ENCODE measurements at regions not wholly inside any gene's neighbourhood (a gene's known extent, or its start where the extent isn't known, plus 50 kb on each side); places are given as distances from the start of the nearest gene placed in this dataset.

- H3K9me3 ChIP-seq, result no peaks in the 10 kb centered on the region
- TF ChIP-seq CTCF (IDR thresholded peaks at IDR 0.05), result no peak
- no peaks in the 10 kb centered on the region for H3K27me3 ChIP-seq (replicated peaks; ENCODE audit: insufficient read depth)
- H3K4me1 ChIP-seq (ENCODE audit: control insufficient read depth in 1 of 2, low read depth in 2 of 2), result no peaks in the 10 kb centered on the region
- no peaks in the 10 kb centered on the region for H3K36me3 ChIP-seq
- H3K27ac ChIP-seq, result no peak overlapping the region
- no peak overlapping the region for H3K4me3 ChIP-seq
- DNase-seq (ENCODE audit: low spot score) (no peak), ATAC-seq (ENCODE audit: insufficient number of reproducible peaks, low FRiP score, low read depth) (no peak)
These were observed 265.0 kb downstream of the ZNF608 start for GRCh38 chr5:124481419-124481818.

GRCh38 chr5:124480964-124481363, 265.5 kb downstream of the ZNF608 start:
- Histone ChIP-seq H3K4me1 (ENCODE audit: control insufficient read depth in 1 of 2, low read depth in 2 of 2) (no peaks in the 10 kb centered on the region), H3K9me3 (no peaks in the 10 kb centered on the region), H3K27ac (no peak overlapping the region), H3K4me3 (no peak overlapping the region), H3K36me3 (no peaks in the 10 kb centered on the region), H3K27me3 (replicated peaks; ENCODE audit: insufficient read depth) (no peaks in the 10 kb centered on the region)
- ATAC-seq (ENCODE audit: insufficient number of reproducible peaks, low FRiP score, low read depth) (no peak), DNase-seq (ENCODE audit: low spot score) (no peak)
- no peak for TF ChIP-seq CTCF (IDR thresholded peaks at IDR 0.05)

GRCh38 chr5:124480022-124480421, 266.4 kb downstream of the ZNF608 start:
- Histone ChIP-seq H3K36me3 (no peaks in the 10 kb centered on the region), H3K4me1 (ENCODE audit: control insufficient read depth in 1 of 2, low read depth in 2 of 2) (no peaks in the 10 kb centered on the region), H3K27ac (no peak overlapping the region), H3K9me3 (no peaks in the 10 kb centered on the region), H3K27me3 (replicated peaks; ENCODE audit: insufficient read depth) (no peaks in the 10 kb centered on the region), H3K4me3 (no peak overlapping the region)
- ATAC-seq (ENCODE audit: insufficient number of reproducible peaks, low FRiP score, low read depth), result no peak
- TF ChIP-seq CTCF (IDR thresholded peaks at IDR 0.05), result no peak
- DNase-seq (ENCODE audit: low spot score), result no peak

- no peaks in the 10 kb centered on the region for H3K27me3 ChIP-seq (replicated peaks; ENCODE audit: insufficient read depth)
- DNase-seq (ENCODE audit: low spot score), result no peak
- TF ChIP-seq CTCF (IDR thresholded peaks at IDR 0.05), result no peak
These were observed 268.2 kb downstream of the ZNF608 start for GRCh38 chr5:124478264-124478663.

GRCh38 chr5:124477577-124477976, 268.9 kb downstream of the ZNF608 start:
- no peaks in the 10 kb centered on the region for H3K27me3 ChIP-seq (replicated peaks; ENCODE audit: insufficient read depth)
- no peak for ATAC-seq (ENCODE audit: insufficient number of reproducible peaks, low FRiP score, low read depth)
- H3K9me3 ChIP-seq, result no peaks in the 10 kb centered on the region
- no peaks in the 10 kb centered on the region for H3K36me3 ChIP-seq
- H3K27ac ChIP-seq, result no peak overlapping the region
- DNase-seq (ENCODE audit: low spot score), result no peak
- no peak for TF ChIP-seq CTCF (IDR thresholded peaks at IDR 0.05)
- H3K4me3 ChIP-seq, result no peak overlapping the region
- no peaks in the 10 kb centered on the region for H3K4me1 ChIP-seq (ENCODE audit: control insufficient read depth in 1 of 2, low read depth in 2 of 2)

More at GRCh38 chr5:124478264-124478663, 268.2 kb downstream of the ZNF608 start:
- no peak for ATAC-seq (ENCODE audit: insufficient number of reproducible peaks, low FRiP score, low read depth)
- no peak overlapping the region for H3K27ac ChIP-seq
- H3K9me3 ChIP-seq, result no peaks in the 10 kb centered on the region
- H3K4me3 ChIP-seq, result no peak overlapping the region
- no peaks in the 10 kb centered on the region for H3K36me3 ChIP-seq
- H3K4me1 ChIP-seq (ENCODE audit: control insufficient read depth in 1 of 2, low read depth in 2 of 2), result no peaks in the 10 kb centered on the region

Measured in thoracic aorta (tissue), 2 donors.